ENCODE measurements at regions not wholly inside any gene's neighbourhood (a gene's known extent, or its start where the extent isn't known, plus 50 kb on each side); places are given as distances from the start of the nearest gene placed in this dataset.

GRCh38 chr22:48675830-48676145 is 1151.9 kb downstream of the BRD1 start:
- no peak for DNase-seq (ENCODE audit: low read depth, low spot score)
- in situ Hi-C loops (cut with HindIII; ENCODE audit: low pct_unique_long_range_greater_than_20kb, low sequenced_read_pairs) = no loop called here

GRCh38 chr22:48675141-48675829 is 1152.4 kb downstream of the BRD1 start:
- DNase-seq (ENCODE audit: low read depth, low spot score) = no peak
- in situ Hi-C loops (cut with HindIII; ENCODE audit: low pct_unique_long_range_greater_than_20kb, low sequenced_read_pairs) = no loop called here

DNA sequence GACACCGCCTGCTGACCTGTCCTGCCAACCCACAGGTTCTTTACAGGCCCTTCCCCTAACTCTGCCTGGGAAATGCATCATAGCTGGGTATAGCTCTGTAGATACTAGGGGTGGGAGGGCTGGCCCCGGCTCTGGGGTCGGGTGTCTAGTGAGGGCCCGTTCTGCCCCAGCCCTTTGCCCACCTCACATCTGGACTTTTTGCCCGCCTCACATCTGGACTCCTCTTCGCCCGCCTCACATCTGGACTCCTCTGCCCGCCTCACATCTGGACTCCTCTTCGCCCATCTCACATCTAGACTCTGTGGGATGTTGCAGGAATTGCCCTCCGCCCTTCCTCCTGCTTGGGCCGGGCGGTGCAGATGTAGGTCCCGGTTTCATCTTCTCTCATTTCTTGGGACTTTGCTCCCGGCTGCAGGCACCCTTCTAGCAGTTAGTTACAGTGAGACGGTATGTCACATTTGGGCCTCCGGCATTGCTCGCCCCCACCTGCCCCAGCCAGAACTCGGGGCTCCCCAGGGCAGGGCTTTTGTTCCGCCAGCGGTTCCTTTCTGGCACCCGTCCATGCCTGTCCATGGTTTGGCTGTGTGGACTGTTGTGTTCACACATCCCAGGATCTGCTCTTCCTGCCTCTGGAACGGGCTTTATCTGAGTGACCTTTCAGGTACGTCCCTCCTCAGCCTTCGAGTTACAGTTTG is 1153.7 kb downstream of the BRD1 start:
- DNase-seq (ENCODE audit: low read depth, low spot score) = no peak
- in situ Hi-C loops (cut with HindIII; ENCODE audit: low pct_unique_long_range_greater_than_20kb, low sequenced_read_pairs) = no loop called here

DNA sequence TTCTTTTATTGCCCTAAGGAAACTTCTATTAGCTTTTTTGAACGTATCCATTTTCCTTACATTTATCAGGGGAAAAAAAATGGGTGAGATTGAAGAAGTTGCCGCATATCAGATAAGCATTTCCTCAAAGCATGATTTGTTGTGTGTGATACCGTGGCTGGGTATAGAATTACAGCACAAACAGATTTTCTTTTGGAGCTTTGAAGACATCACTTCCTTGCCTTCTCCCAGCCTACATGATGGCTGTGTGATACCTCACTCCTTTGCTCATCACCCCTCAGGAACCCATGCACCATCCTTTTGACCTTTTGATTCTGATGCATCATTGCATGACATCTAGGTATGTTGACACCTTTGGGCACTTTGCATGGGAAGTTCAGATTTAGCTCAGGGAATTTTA is 1155.3 kb downstream of the BRD1 start:
- in situ Hi-C loops (cut with HindIII; ENCODE audit: low pct_unique_long_range_greater_than_20kb, low sequenced_read_pairs) = no loop called here
- DNase-seq (ENCODE audit: low read depth, low spot score) = no peak

GRCh38 chr22:48670731-48671130 is 1156.9 kb downstream of the BRD1 start:
- no peak for DNase-seq (ENCODE audit: low read depth, low spot score)
- in situ Hi-C loops (cut with HindIII; ENCODE audit: low pct_unique_long_range_greater_than_20kb, low sequenced_read_pairs) = no loop called here

DNA sequence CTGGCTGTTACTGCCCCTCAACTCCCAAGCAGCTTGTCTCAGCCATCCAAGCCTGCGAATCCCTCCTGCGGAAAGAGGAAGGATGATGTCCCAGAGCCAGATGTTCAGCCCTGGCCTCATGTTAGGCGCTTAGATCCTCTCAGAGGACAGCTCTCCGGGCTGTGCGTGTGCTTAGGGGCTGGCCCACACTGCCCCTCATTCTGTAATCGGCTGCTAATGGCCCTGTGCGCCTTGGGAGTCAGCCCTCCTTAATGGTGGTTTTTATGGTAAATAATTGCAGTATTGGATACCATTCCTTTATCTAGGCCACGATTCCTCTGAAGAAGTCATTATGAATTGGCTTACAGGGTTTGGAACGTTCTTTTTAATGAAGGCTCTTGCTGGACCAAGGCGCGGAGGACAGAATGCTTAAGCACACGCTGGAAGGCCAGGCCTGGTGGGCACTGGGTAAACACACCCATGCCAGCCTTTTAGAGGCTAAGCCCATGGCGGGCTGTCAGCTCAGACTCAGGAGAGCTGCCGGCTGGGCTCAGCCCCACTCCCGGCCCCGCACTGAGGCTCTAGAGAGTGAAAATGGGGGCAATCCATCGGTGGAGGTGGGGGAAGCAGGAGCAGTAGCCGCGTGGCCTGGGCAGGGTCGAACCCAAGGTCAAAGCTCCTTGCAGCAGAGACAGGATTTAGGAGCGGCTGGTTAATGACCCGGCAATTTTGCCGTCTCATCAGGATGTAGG is 1157.5 kb downstream of the BRD1 start:
- DNase-seq (ENCODE audit: low read depth, low spot score) = no peak
- in situ Hi-C loops (cut with HindIII; ENCODE audit: low pct_unique_long_range_greater_than_20kb, low sequenced_read_pairs) = no loop called here

DNA sequence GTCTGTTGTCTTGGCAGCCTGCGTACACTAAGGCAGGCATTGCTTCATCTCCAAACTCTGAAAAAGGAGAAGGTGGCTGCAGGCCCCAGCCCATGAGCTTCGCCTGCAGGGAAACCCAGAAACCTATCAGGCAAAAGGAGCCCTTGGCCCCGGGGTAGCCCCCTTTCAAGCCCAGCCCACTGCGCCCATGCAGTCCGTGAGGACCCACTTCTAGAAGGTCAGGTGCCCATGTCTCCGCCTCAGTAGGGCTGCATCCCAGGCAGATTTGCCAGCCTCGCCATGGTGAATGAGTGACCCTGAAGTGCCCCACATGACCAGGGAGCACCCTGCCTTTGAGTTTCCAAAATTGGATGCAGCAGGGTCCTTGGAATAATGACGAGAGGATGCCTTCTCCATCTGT is 1158.4 kb downstream of the BRD1 start:
- in situ Hi-C loops (cut with HindIII; ENCODE audit: low pct_unique_long_range_greater_than_20kb, low sequenced_read_pairs) = no loop called here
- DNase-seq (ENCODE audit: low read depth, low spot score) = no peak

DNA sequence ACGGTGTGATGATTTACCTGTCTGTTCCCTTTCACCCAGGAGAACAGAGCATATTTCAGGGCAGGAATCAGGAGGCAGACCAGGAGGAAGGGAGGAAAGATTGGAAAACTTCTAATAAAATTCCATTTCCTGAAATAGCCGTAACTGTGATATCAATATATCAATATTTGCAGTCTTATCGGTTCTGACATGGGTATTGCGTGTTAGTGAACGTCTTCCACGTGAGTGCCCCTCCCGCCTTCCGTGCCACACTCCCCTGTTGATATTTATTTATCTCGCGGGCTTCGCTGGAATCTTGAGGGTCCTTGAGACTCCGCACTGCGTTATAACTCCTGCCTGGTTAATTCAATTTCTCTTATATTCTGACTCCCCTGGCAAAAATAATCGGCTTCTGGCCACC is 1160.4 kb downstream of the BRD1 start:
- in situ Hi-C loops (cut with HindIII; ENCODE audit: low pct_unique_long_range_greater_than_20kb, low sequenced_read_pairs) = no loop called here
- no peak for DNase-seq (ENCODE audit: low read depth, low spot score)

DNA sequence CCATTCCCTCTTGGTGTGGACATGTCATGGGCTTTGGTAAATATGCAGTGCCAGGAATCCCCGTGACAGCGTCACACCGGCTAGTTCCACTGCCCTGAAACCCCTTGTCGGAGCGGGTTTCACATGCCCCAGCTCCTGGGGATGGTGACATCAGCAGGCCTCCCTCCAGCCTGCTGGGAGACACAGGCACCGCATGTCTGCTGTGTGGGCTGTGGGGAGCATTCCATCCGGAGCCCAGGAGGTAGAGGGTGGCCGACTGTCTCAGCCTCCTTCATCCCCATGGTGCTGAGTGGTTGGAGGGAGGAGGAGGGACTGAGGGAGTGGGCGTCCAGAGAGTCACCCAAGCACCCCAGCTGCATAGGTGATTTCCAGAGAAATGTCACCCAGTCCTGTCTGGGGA is 1161.1 kb downstream of the BRD1 start:
- in situ Hi-C loops (cut with HindIII; ENCODE audit: low pct_unique_long_range_greater_than_20kb, low sequenced_read_pairs) = no loop called here
- DNase-seq (ENCODE audit: low read depth, low spot score) = no peak

DNA sequence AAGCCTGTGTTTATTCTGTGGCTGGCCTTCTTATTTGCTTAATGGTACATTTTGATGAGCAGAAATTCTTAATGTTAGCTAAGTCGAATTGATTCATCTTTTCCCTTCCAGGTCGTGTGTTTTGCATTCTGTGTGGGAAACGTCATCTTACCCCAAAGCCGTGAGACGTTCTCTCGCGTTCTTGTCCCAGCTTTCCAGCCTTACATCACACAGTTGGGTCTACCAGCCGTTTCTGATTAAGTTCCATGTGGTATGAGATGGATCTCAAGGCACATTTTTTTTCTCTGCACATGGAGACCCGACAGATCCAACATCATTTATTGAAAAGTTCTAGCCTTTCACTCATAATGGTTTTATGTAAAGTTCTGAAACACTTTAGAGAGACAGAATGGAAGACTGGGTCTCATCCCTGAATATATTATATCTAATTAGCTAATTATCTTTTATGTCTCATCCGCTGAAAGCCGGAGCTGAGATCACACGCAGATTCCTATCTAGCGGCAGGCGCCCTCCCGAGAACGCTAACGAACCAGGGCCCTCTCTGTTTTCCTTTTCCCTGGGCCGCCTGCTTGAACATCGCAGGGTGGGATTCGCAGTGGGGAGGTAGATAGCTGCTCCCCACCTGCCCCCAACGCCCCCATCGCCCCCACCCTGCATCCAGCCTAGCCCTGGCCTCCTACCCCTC is 1162.2 kb downstream of the BRD1 start:
- no peak for DNase-seq (ENCODE audit: low read depth, low spot score)
- in situ Hi-C loops (cut with HindIII; ENCODE audit: low pct_unique_long_range_greater_than_20kb, low sequenced_read_pairs) = no loop called here

GRCh38 chr22:48664586-48664985 is 1163.1 kb downstream of the BRD1 start:
- in situ Hi-C loops (cut with HindIII; ENCODE audit: low pct_unique_long_range_greater_than_20kb, low sequenced_read_pairs) = no loop called here
- DNase-seq (ENCODE audit: low read depth, low spot score) = no peak

GRCh38 chr22:48663297-48663696 is 1164.4 kb downstream of the BRD1 start:
- peak; percentile 31 for DNase-seq (ENCODE audit: low read depth, low spot score)
- in situ Hi-C loops (cut with HindIII; ENCODE audit: low pct_unique_long_range_greater_than_20kb, low sequenced_read_pairs) = no loop called here

- in situ Hi-C loops (cut with HindIII; ENCODE audit: low pct_unique_long_range_greater_than_20kb, low sequenced_read_pairs) = no loop called here
- DNase-seq (ENCODE audit: low read depth, low spot score) = no peak
Measured at GRCh38 chr22:48662476-48663135, 1165.1 kb downstream of the BRD1 start.

DNA sequence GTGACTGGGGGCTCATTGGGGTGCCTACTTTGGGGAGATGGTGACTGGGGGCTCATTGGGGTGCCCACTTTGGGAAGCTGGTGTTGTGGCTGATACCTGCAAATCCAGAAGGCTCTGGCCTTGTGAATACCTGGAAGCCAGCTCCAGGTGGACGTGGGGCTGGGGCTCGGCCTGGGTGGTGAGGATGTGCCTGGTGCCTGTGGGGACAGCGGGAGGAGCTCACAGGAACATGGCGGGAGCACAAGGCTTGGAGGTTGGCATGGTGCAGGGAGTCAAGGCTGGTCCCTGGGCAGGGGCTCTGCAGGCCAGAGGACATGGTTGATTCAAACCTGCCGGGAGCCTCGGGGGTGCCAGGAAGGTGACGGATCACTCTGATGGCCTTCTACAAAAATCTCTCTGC is 1165.7 kb downstream of the BRD1 start:
- in situ Hi-C loops (cut with HindIII; ENCODE audit: low pct_unique_long_range_greater_than_20kb, low sequenced_read_pairs) = no loop called here
- no peak for DNase-seq (ENCODE audit: low read depth, low spot score)

- DNase-seq (ENCODE audit: low read depth, low spot score) = no peak
- in situ Hi-C loops (cut with HindIII; ENCODE audit: low pct_unique_long_range_greater_than_20kb, low sequenced_read_pairs) = no loop called here
Measured at GRCh38 chr22:48660790-48661740, 1166.6 kb downstream of the BRD1 start.

DNA sequence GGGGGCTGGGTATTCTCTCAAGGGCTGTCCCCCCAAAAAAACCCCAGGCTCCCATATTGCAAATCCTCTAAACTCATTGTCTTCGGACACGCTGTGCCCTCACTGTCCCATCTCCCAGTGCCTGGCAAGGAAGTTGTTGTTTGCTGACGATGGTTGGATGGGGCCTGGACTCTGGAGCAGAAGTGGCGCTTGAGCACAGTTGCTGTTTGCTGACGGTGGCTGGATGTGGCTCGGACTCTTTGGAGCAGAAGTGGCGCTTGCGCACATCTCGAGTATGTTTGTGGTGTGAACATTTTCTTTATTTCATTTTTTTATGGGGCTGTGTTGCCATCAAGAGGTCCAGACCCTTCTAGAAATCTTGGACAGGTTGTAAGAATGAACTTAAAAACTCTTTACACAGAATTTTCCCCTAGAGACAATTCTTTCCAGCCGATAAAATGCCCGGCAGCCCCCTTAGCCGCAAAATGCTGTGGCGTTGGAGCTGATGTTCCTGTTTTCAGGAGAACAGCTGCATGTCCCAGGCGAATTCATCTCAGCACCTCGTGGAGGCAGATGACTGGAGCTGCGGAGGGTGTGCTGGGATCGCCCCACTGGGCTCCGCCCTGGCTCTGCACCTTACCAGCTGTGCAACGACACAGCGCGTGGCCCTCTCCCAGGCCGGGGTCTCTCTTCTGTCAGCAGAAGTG is 1167.4 kb downstream of the BRD1 start:
- in situ Hi-C loops (cut with HindIII; ENCODE audit: low pct_unique_long_range_greater_than_20kb, low sequenced_read_pairs) = no loop called here
- DNase-seq (ENCODE audit: low read depth, low spot score) = no peak

Measured in SK-MEL-5 (cell line).